Heart left ventricle (tissue), 13 donors: ENCODE measurements at regions not wholly inside any gene's neighbourhood (a gene's known extent, or its start where the extent isn't known, plus 50 kb on each side); places are given as distances from the start of the nearest gene placed in this dataset.

Source experiments
- CTCF ChIP-seq, 12 donors: fragments of 200-600 bp; sonication (generic) in 4 of 12; IDR thresholded peaks; one replicate each; pipeline versions ENCODE4 v1.5.0 to v1.8.0; 2018 to 2022; ENCODE audit warnings: antibody characterized with exemption in 12 of 12, mild to moderate bottlenecking in 5 of 12
- POLR2A ChIP-seq, 2 donors: fragments of 450-650 bp; IDR thresholded peaks; one replicate each; pipeline ENCODE4 v1.6.1; 2017; ENCODE audit warnings: antibody characterized with exemption in 2 of 2, mild to moderate bottlenecking in 2 of 2, moderate library complexity in 2 of 2
- donor health status: ischemic (EF 13 %, LVEDD 7.1; RV severe dilation, severe dysfunction).
- donor health status: DM: no; HTN: yes; CAD: no.
- donor health status: DM: no; HTN: no; CAD: no.
- donor health status: ischemic (EF 25% LVEDD 6.9; RV normal size, moderate dysfunction).
- donor health status: ischemic (EF 25% LVEDD 5.7; RV mildly dilated, moderate dysfunction).
- donor health status: ischemic (EF 35%, LVEDD 5.7; RV mildly dilated, moderate dysfunction).
- donor health status: nonischemic (EF 11% LVEDD 7.7; RV severe dilation, severe dysfunction).
- donor health status: DM: yes; HTN: yes; CAD: no.
- donor health status: PGD.
- donor health status: ischemic (EF 29% LVEDD 5.4; RV normal size, mild dysfunction).
- donor health status: nonischemic (EF 23%, LVEDD 6.1; RV moderate dilation, normal function).

DNA sequence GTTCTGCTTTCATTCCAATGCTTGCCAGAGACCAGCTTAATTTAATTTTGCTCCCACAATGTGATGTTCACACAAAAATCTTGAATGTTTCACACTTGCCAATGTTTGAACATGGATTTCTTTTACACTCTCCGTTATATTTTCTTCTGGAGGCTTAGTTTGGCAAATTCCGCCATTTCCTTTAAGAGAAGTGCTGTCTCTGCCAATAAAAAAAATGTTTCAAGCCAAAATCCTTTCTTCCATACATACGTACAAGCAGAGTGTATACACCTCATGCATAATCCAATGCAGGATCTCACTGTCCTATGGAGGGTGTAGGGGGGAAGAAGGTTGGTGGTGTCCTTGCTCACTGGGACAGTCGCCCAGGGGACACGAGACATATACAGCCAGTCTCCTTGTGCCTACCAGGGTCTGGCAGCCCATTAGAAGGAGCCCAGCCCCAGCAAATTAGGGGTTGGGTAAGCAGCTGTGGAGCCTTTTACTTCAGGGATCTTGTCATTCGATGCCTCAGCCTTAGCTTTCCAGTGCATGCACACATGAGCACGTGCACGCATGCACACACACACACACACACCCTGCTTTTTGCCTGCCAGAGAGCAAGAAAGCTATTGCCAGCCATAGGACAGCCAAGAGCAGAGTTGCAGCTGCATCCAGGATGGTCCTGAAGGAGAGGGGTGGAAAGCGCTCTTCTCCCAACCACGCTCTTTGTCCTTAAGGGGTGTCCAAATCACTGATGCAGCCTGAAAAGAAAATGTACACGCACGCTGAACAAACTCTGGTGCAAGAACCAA lies 208.3 kb downstream of the FOXO1 start:
- TF ChIP-seq CTCF (IDR thresholded peaks at IDR 0.05) (no peak), POLR2A (IDR thresholded peaks at IDR 0.05) (no peak)
